NCI-H128 (cell line): ENCODE measurements at regions not wholly inside any gene's neighbourhood (a gene's known extent, or its start where the extent isn't known, plus 50 kb on each side); places are given as distances from the start of the nearest gene placed in this dataset.
"Not testable (repeated sequence)": the region's sequence is repeated elsewhere in the genome, so short reads cannot be mapped to it uniquely, and the experiment has no call there.

Source experiments
- DNase-seq: peaks from one replicate; lab custom pipeline; 2025; ENCODE audit not compliant: unreplicated experiment; lab: John Stamatoyannopoulos, UW

DNA sequence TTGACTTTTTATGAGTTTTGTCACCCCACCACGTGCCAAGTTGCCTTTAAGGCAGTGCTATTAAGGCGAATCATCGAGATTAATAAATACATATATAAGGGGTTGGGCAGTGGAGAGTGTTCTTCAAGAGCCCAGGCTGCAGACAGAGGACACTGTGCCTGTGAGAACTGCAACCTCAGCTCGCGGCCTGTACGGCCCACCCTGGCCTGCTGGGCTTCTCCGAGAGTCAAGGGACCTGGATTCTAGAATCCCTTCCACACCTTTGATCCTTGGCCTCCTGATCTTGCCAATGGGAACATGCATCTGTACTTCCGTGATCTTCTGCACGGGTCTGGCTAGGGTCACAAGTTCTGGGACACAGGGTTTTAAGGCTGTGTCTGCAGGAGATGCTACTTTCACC is 54.5 kb downstream of the IRX5 start:
- DNase-seq = no peak

DNA sequence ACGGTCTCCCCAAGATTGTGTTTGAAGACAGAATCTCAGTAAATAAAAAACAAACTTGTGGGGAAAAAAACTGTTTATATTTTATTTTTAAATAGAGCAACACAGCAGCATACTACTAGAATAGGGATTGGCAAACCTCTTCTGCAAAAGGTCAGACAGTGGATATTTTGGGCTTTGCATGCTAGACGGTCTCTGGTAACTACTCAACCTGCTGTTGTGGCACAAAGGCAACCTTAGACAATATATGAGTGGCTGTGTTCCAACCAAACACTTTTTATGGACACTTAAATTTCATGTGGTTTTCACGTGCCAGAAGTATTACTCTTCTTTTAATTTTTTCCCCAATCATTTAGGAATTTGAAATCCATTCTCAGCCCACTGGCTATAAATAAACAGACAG is 55.0 kb downstream of the IRX5 start:
- no peak for DNase-seq

DNA sequence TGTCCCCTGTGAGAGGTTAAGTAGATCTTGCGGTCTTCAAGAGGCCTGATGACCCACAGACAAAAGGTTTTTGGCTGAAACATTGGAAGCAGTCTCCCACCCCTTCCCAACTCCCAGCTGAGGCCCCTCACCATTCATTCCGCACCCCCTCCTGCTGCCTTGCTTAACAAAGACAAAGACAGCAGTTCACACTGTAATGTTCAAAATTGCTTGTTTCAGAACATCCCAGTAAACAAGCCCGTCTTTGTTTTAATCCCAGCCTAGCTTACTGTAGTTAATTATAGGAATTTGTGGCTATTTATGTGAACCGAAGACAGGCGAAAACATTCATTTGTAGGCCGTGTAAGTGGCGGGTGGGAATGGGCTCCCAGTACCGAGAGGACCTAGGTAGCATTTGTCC is 55.7 kb downstream of the IRX5 start:
- DNase-seq = no peak

DNA sequence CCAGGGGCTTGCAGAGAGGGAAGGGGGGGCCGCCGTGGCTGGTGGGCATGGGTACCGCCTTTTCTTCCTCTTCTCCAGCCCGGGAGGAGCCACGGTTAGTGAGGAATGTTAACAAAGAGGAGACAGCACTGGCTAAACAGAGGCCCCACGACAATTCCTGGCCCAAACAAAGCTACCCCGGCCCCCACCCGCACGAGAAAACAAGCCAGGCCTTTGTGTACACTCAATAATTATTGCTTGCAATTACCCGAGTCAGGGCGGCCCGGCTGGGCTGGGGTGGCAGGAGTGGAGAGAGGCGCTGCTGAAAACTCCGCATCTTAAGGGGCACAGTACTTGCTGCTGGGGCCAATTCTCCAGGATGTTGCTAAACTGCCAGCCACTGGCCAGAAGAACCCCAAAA is 56.4 kb downstream of the IRX5 start:
- DNase-seq = no peak

DNA sequence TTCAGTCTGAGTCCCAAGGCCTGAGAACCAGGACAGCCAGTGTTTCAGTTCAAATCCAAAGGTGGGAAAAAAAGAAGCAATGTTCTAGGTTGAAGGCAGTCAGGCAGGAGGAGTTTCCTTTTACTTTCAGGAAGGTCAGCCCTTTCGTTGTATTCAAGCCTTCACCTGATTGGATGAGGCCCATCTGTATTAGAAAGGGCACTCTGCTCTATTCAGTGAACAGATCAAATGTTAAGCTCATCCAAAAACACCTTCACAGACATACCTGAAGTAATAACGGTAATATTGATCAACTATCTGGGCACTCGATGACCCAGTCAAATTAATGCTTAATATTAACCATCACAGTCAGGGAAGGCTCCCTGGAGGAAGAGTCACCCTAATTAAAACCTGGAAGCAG is 60.9 kb downstream of the IRX5 start:
- no peak for DNase-seq

DNA sequence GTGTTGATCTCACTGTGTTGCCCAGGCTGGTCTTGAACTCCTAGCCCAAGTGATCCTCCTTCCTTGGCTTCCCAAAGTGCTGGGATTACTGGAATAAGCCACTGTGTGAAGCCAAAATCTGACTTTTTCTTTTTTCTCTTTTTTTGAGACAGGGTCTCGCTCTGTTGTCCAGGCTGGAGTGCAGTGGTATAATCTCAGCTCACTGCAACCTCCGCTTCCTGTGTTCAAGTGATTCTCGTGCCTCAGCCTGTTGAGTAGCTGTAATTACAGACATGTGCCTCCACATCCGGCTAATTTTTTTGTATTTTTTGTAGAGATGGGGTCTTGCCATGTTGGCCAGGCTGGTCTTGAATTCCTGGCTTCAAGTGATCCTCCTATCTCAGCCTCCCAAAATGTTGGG is 61.3 kb downstream of the IRX5 start:
- DNase-seq = not testable (repeated sequence)

DNA sequence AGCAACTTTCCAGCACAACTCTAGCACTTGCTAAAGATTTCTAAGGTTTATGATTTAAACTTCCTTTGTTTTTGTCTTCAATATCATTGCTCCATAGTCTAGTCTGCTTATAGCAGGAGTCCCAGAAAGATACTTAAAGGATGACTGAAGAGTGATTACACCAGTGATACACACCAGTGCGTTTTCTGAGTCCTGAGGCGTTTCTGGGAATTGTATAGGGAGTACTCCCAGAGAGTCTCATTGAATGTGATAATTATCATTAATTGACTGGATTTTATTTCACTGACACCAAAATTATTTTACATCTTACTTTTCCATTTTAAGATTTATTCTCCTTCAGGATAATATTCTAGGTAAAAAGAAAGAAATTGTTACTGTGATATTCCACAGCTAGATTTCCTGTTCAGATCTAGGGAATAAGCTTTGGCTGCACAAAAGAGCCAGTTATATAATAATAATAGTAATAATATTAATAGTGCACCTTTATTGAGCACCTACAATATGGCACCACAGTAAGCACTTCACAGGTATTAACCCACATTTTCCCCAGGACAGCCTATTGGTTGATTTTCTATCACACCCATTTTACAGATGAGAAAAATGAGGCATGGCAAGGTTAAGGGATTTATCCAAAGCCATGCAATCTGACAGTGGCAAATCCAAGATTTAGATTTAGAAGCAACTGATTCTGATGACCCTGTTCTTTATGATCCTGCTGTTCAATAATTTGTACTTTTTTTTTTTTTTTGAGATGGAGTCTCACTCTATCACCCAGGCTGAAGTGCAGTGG is 62.6 kb downstream of the IRX5 start:
- no peak for DNase-seq

DNA sequence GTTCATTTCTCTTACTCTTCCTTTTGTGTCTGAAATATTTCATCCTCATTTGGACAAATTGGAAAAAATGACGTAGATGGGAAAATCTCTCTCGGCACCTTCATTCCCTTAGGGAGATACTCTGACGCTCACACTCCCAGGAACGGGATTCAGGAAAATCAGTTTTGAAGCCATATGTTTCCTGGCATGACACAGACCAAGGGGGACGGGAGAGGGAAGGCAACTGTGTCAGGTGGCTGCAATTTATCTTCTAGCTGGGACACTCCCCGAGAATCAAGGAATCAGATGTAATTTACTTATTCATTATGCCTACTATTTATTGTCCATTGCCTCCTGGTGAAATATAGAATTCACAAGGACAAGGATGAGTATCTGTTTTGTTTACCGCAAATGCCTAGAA is 65.5 kb downstream of the IRX5 start:
- no peak for DNase-seq

DNA sequence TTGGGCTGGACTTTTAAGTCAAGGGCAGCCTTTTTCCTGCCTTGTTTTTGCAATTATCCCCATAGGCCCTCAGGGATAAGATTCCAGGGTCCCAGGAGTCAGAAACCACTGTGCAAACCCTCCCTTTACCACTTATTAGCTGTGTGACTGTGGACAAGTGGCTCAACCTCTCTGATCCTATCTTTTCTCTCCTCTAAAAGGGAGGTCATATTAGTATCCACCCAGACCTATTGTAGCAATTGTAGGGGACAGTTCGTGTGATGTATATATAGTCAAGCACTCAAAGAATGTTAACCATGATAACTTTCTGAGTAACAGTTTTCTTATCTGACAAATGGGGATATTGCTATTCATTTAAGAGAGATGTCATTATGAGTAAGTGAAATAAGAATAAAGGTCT is 68.2 kb downstream of the IRX5 start:
- DNase-seq = no peak

DNA sequence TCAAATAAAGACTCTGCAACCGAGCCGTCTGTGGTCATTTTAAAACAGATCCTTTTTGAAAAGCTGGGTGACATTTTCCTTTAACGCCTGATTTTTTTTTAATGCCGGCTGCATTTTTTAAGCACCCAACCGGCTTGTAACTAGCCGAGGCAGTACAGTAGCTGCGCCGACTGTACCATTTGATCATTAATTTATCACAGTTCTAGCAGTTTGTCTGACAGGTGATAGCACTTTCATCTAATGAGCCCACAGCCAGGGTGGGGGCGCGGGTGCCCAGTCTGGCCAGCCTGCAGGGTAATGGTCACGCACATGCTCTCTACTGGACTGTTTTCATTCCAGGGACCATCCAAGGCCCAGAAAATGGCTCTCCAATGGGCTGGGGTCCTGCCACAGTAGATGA is 68.8 kb downstream of the IRX5 start:
- no peak for DNase-seq

DNA sequence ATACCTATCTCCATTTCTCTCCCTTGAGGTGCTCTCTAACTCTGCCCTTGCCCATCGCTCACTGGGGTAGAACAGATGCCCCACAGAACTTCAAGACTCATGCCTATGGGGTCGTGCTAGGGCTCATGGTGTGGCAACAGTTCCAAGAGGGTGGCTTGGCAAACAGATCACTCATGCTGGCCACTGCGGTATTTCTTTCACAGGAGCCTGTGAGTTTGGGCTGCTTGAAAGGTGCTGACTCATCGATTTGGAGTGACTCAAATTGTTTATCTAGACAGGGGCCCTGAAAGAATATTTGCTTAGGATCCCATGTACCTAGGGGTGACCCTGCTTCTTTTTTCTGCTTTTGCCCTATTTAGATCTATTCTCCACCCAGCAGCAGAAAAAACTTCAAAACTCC is 69.9 kb downstream of the IRX5 start:
- no peak for DNase-seq

DNA sequence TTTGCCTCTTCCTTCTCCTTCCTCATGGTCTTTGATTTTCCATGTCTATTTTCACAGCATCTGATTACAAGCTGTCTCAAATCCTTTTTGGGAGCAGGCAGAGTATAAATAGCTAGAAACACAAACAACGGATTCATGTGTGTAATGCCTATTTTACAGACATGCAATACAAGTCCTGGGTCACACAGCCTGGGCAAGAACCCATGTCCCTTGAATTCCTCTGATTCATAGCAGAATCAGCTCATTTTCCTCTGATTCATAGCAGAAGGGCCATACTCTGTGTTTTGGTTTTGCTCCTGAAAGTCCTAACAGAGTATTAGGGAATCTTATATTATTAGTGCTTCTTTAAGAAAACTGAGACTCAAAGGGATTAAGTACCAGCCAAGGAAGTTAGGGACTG is 71.3 kb downstream of the IRX5 start:
- no peak for DNase-seq

DNA sequence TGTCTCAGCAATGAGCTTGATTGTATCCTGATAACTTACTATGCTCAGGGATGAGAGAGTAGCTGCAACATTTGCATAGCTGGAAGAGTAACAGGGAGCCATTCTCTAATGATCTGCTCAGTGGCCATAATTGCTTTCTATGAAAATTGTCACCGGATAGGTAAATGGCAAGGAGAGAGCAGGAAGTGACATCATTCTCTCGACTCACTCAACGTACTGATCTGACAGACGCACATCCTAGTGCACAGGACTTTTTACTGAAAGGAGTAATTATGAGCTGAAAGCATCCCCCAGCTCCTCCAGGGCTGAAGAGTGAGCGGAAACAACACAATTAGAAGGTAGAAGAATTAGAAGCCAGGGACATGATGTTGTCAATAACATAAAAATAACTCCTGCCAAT is 71.8 kb downstream of the IRX5 start:
- no peak for DNase-seq

DNA sequence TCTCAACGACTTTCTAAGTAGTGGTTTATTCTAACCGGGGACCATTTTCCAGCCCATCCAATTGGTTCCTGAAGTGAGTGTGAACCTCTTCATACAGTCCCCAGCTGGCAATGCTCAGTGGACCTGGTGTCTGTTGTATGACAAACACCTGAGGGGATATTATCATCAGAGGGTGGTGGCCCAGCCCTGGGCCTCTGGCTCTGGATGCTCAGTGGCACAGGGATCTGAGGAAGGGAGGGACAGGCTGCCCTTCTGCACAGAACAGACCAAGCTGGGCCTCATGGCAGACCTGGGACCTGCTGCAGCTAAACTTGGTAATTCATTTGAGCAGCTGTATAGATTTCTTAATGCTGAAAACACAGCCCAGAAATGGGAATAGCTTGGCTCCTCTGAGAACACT is 72.6 kb downstream of the IRX5 start:
- DNase-seq = no peak

DNA sequence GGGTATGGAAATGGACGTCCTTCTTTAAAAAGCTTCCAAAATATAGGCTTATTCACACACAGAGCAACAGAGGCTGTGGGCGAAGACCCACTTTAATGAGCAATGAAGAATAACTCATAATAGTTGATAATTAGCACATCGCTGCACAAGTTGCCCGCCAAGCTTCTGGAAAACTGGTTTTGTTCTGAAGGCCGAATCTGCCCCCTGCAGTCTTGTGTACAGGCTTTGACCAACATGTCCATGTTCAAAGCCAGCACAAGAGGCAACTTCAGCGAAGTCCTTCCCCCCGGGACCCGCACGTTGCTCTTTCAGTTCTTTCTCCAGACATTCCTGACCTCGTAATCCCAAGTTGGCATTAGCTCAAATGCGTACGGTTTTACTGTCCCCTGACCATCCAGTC is 73.3 kb downstream of the IRX5 start:
- DNase-seq = no peak

DNA sequence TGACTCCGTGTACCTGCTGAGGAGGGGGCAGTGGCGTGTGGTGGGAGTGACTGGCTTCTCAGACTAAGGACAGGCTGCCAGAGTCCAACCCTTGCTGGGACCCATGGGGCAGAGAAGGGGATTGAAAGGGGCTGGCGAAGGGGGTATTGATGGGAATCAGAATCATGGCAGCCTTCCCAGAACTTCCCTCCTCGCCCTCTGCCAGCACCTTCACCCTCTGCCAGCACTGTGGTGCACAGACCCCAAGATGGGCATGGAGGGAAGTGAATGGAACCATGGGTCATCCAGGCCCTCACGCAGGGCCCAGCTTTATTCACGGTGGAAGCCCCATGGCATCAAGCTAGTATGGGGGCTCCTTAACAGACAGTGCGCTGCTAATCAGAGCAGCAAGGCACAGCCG is 76.8 kb downstream of the IRX5 start:
- no peak for DNase-seq

DNA sequence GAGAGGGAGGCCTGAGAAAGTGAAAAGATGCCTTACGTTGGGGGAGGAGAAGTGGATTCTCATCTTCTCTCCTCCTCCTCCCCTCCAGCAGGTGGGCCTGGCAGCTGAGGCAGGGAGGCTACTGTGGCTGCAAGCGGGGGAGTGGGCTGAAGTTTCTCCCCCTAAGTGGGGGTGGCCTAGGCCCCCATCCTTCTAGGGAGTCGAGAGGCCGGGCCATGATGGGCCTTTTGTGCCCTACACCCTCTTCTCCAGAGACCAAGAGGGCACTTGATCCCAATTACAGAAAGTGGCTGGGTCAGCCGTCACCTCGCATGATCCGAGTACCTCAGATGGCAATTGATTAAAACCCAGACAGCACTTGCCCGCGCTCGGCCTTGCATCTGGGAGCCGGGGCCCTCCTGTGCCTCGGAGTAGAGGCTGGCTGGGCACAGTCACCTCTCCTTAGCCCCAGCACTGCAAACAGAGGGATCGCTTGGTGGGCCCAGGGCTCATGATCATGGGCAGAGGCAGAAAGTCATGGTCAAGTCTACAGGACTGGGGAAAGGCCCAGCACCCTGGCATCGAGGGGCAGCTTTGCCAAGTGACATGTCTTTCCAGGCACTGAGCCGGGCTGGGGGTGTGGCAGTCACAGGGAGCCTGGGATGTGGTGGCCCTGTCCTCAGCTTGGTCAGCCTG is 78.3 kb downstream of the IRX5 start:
- DNase-seq = no peak

DNA sequence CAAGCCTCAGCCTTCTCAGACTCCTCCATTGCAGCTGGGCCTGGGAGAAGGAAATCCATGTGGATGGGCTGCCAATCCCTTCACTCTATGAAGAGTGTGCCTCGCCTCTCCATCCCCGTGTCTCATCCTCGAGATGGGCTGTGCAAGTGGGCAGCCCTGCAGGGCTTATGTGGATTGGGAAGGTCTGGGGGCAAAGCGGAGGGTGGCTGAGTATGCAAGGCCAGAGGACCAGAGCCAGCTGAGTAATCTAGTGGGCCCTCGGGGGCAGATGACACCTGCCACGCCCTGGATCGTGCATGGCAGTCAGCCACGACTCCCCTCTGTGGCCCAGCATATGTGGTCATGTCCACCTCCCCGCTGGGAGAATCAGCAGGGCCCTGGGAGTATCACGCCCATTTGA is 78.9 kb downstream of the IRX5 start:
- no peak for DNase-seq

DNA sequence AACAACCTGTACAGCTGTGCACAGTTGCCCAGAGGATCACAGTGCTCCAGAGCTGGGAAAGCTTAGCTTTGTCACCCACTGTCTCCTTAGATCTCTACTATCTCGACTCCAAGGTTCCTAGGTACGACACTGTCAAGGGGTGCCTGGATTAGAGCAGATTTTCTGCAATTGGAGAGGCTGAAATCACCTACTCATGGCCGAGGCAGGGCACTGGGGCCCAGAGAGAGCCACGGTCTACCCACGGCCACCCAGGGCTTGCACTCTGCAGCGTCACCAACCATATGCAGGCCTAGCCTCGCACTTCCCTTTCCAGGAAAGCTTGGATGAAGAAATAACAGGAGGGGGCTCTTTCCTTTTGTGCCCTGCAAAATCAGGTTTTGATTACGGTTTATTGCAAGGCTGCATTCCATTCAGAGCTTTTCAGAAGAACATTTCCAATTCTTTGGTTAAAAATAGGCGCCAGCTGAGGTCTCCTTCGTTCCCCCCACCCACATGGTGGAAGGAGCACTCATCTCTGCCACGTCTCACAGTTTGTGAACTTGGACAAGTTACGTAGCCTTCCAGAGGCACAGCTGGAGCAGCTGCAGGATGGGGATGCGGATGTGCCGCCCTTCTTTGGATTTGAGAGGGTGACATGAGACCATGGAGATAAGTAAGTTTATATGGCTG is 80.0 kb downstream of the IRX5 start:
- DNase-seq = no peak

DNA sequence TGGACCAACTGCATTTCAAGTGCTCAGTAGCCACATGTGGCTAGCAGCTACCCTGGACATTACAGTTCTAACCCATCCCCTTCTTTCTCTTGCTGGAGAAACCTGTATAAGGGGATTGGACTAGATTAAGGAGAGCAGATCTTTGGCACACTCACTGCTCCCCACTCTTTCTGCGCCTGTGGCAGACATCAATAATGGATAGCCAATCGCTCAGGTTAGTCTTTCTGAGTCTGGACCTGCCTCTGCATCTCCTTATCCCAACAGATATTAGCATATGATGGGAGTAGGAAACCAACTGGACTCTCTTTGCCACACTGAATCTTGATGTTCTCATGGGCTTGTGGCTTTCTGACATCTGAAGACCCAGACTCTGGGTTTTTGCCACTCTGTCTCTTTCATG is 81.7 kb downstream of the IRX5 start:
- DNase-seq = no peak

DNA sequence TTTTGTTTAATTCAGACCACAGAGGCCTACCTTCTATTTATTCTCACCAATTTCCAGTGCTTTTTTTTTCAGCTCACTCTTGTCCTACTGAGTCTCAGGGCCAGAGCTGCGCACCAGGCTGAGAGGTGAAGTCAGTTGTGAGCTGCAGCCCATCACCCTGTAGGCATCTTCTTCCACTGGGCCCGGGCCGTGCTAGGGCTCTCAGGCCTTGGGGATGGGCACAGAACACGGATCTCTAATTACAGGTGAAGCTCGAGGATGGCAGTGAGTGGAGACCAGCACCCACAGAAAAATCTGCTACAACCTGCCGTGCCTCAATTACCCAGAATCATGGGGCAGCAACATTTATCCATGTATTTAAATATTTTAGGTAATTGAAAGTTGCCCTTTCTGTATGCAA is 82.1 kb downstream of the IRX5 start:
- DNase-seq = no peak

DNA sequence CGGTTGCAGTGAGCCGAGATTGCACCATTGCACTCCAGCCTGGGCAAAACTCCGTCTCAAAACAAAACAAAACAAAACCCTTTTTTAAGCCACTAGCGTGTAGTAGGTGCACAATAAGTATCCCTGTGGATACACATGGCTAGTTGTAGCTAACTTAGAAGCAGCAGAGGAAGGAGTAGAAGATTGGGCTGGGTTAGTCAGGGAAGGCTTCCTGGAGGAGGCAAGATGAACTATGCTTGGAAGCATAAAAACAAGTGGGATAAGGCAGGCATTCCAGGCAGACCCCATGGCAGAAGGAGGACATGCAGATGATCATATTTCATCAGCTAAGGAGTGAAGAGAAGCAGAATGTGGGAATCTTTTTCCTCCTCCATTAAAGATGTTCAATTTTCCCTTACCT is 83.4 kb downstream of the IRX5 start:
- no peak for DNase-seq
